ENCODE measurements at regions not wholly inside any gene's neighbourhood (a gene's known extent, or its start where the extent isn't known, plus 50 kb on each side); places are given as distances from the start of the nearest gene placed in this dataset.
"Not testable (repeated sequence)": the region's sequence is repeated elsewhere in the genome, so short reads cannot be mapped to it uniquely, and the experiment has no call there.

DNA sequence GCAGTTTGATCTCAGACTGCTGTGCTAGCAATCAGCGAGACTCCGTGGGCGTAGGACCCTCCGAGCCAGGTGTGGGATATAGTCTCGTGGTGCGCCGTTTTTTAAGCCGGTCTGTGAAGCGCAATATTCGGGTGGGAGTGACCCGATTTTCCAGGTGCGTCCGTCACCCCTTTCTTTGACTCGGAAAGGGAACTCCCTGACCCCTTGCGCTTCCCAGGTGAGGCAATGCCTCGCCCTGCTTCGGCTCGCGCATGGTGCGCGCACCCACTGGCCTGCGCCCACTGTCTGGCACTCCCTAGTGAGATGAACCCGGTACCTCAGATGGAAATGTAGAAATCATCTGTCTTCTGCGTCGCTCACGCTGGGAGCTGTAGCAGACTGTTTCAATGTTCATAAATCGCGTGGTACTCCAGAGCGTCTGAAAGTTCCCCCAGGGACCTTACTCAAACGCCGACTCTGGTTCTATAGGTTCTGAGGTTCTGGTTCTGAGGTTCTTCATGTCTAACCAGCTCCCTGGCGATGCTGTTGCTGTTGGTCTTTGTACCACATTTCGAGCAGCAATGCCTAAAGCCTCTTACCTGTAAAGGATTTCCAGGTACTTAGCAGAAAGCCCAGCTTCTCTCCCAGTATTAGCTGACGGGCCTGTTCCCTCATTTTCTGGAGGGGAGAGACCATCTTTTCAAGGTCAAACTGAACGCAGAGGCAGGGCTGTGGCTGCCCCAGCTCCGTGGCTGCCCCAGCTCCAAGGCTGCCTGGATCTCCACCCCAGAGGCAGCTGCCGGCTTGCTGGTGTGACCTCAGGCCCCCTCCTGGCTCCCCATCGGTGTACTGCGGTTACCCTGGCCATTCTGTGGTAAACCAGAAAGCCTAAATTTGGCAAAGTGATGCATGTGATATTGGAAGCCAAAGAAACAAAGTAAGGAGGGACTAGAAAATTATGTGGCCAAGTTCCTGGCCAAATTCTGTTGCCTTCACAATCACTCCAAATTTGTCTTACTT, 207.9 kb downstream of the RAB11FIP2 start:
- DNase-seq (ENCODE audit: low read depth in 1 of 2, low spot score in 1 of 2); FAIRE-seq; ATAC-seq; H3K4me3 ChIP-seq; H3K4me1 ChIP-seq; CTCF ChIA-PET; POLR2A ChIA-PET; H3K27ac ChIP-seq; H3K4me2 ChIP-seq; H3K9me3 ChIP-seq: not testable (repeated sequence)
- 53% methylated on average over 24 of the region's 39 CpGs for WGBS (ENCODE audit: missing lambda C conversion rate)

DNA sequence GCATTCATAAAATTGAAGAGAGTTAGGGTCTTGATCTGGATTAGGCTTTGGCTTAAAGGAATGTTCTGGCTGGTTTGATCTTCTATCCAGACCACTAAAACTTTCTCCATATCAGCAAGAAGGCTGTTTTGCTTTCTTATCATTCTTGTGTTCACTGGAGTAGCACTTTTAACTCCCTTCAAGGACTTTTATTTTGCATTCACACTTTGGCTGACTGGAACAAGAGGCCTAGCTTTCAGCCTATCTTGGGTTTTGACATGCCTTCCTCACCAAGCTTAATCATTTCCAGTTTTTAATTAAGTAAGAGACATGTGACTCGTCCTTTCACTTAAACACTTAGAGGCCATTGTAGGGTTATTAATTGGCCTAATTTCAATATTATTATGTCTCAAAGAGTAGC, 190.3 kb downstream of the RAB11FIP2 start:
- H3K4me3 ChIP-seq; ATAC-seq; H3K27ac ChIP-seq; H3K4me2 ChIP-seq; FAIRE-seq; H3K9me3 ChIP-seq; DNase-seq (ENCODE audit: low read depth in 1 of 2, low spot score in 1 of 2); H3K4me1 ChIP-seq; CTCF ChIA-PET; POLR2A ChIA-PET: not testable (repeated sequence)
- WGBS (ENCODE audit: missing lambda C conversion rate) = 0% methylated on average over 1 of the region's 1 CpG

DNA sequence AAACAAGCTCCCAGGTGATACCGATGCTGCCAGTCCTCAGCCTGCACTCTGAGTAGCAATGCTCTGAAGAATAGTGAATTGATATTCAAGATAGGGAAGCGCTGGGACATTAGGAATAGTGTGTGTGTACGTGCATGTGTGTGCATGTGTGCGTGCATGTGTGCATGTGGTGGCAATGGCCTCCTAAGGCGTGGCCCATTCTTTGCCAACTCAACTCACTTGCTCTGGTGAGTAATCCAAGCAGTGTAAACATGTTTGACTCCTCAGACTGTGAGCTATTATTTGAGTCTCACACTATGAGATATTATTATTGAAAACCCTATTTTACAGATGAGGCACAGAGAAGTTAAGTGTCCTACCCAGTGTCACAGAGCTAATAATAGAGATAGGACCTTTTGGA, 186.6 kb downstream of the RAB11FIP2 start:
- DNase-seq (ENCODE audit: low read depth in 1 of 2, low spot score in 1 of 2) = no peak
- TF ChIP-seq NPAS2 (CRISPR knock-in tag; IDR thresholded peaks at IDR 0.05; ENCODE audit: borderline replicate concordance) (no peak), RAD21 (conservative IDR thresholded peaks at IDR 0.05 in 1 of 2, IDR thresholded peaks at IDR 0.05 in 1 of 2) (no peak), GATA3 (IDR thresholded peaks at IDR 0.05; ENCODE audit: borderline replicate concordance) (no peak), RNF2 (IDR thresholded peaks at IDR 0.05; ENCODE audit: borderline replicate concordance, low read depth) (no peak), PHF8 (IDR thresholded peaks at IDR 0.05; ENCODE audit: borderline replicate concordance, low read depth) (no peak), ZC3H11A (IDR thresholded peaks at IDR 0.05) (no peak), POLR2AphosphoS2 (conservative IDR thresholded peaks at IDR 0.05; ENCODE audit: low read length) (no peak), ESRRA (IDR thresholded peaks at IDR 0.05; ENCODE audit: borderline replicate concordance, low read length) (no peak), MYC (IDR thresholded peaks at IDR 0.05; ENCODE audit: borderline replicate concordance, low read length) (no peak), BCL3 (IDR thresholded peaks at IDR 0.05) (no peak), MAX (IDR thresholded peaks at IDR 0.05) (no peak), HDAC2 (IDR thresholded peaks at IDR 0.05) (no peak), ZFP36 (IDR thresholded peaks at IDR 0.05; ENCODE audit: borderline replicate concordance, partially characterized antibody) (no peak), HOXB5 (CRISPR knock-in tag; IDR thresholded peaks at IDR 0.05) (no peak), NR3C1 (IDR thresholded peaks at IDR 0.05) (no peak), BHLHE40 (IDR thresholded peaks at IDR 0.05; ENCODE audit: low read depth, low read length) (no peak)
- no peak for FAIRE-seq
- Histone ChIP-seq H3K4me3 (no peak overlapping the region), H3K4me1 (no peaks in the 10 kb centered on the region), H3K9me3 (no peaks in the 10 kb centered on the region), H3K27ac (no peak overlapping the region), H3K4me2 (no peak overlapping the region)
- ATAC-seq = no peak
- ChIA-PET CTCF (interaction anchor here (1.2 to 2.1 kb wide), 9 partner anchors 8 to 380 kb away, joined by 3 to 11 read pairs (median 4); no protein-coding TSS in a partner anchor), POLR2A (no interaction called here)
- WGBS (ENCODE audit: missing lambda C conversion rate) = 23% methylated on average over 5 of the region's 5 CpGs

- ChIA-PET POLR2A (no interaction called here), CTCF (interaction anchor here (0.5 to 2.1 kb wide), 11 partner anchors 9 to 380 kb away, joined by 3 to 11 read pairs (median 4); no protein-coding TSS in a partner anchor)
- TF ChIP-seq SMC3 (IDR thresholded peaks at IDR 0.05) (peak; percentile 19; the same call in 1 of the 3 replicates), RAD21 (conservative IDR thresholded peaks at IDR 0.05 in 1 of 2, IDR thresholded peaks at IDR 0.05 in 1 of 2) (peak; percentile 16 to 46; a peak in 2 of 5 replicates), TP53 (CRISPR knock-in tag; IDR thresholded peaks at IDR 0.05) (no peak), FOSL2 (IDR thresholded peaks at IDR 0.05) (no peak), FOSL2 (CRISPR knock-in tag; IDR thresholded peaks at IDR 0.05) (no peak), POLR2A (IDR thresholded peaks at IDR 0.05; ENCODE audit: low read length) (no peak), HEYL (CRISPR knock-in tag; IDR thresholded peaks at IDR 0.05) (no peak), CBX2 (IDR thresholded peaks at IDR 0.05; ENCODE audit: borderline replicate concordance, low read depth) (no peak), NFE2L2 (conservative IDR thresholded peaks at IDR 0.05; ENCODE audit: low read length) (no peak), ELK1 (IDR thresholded peaks at IDR 0.05; ENCODE audit: low read depth, low read length) (no peak), RNF2 (IDR thresholded peaks at IDR 0.05; ENCODE audit: borderline replicate concordance, low read depth) (no peak)
- TF ChIP-seq, protein P1, sequence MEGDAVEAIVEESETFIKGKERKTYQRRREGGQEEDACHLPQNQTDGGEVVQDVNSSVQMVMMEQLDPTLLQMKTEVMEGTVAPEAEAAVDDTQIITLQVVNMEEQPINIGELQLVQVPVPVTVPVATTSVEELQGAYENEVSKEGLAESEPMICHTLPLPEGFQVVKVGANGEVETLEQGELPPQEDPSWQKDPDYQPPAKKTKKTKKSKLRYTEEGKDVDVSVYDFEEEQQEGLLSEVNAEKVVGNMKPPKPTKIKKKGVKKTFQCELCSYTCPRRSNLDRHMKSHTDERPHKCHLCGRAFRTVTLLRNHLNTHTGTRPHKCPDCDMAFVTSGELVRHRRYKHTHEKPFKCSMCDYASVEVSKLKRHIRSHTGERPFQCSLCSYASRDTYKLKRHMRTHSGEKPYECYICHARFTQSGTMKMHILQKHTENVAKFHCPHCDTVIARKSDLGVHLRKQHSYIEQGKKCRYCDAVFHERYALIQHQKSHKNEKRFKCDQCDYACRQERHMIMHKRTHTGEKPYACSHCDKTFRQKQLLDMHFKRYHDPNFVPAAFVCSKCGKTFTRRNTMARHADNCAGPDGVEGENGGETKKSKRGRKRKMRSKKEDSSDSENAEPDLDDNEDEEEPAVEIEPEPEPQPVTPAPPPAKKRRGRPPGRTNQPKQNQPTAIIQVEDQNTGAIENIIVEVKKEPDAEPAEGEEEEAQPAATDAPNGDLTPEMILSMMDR (IDR thresholded peaks at IDR 0.05) = 0 out of 3 replicates have a peak, but pooled peaks have one; percentile 21
- FAIRE-seq = no peak
- peak; percentile 35 to 39 for DNase-seq (ENCODE audit: low read depth in 1 of 2, low spot score in 1 of 2)
- H3K4me3 ChIP-seq = no peak overlapping the region
- ATAC-seq = peak; percentile 61 to 75; a peak in 4 of 6 replicates
- H3K4me1 ChIP-seq = no peaks in the 10 kb centered on the region
- H3K27ac ChIP-seq = no peak overlapping the region
- no peaks in the 10 kb centered on the region for H3K9me3 ChIP-seq
- H3K4me2 ChIP-seq = no peak overlapping the region
Observed at GRCh38 chr10:117860823-117861222, 185.9 kb downstream of the RAB11FIP2 start.

All from A549 (cell line).